B cell (primary cell): ENCODE measurements at regions not wholly inside any gene's neighbourhood (a gene's known extent, or its start where the extent isn't known, plus 50 kb on each side); places are given as distances from the start of the nearest gene placed in this dataset.

ENCODE experiments used
- EZH2 ChIP-seq: IDR thresholded peaks from 2 replicates; pipeline ENCODE4 v1.6.1; 2012; ENCODE audit warnings: borderline replicate concordance, low read depth, mild to moderate bottlenecking, moderate library complexity, low read length; ENCODE audit not compliant: insufficient read depth, poor library complexity, severe bottlenecking
- TF ChIP-seq, protein P1 (sequence below): fragments of 200-600 bp; IDR thresholded peaks from one replicate; pipeline ENCODE4 v1.8.0; 2022; ENCODE audit warnings: antibody characterized with exemption, mild to moderate bottlenecking

DNA sequence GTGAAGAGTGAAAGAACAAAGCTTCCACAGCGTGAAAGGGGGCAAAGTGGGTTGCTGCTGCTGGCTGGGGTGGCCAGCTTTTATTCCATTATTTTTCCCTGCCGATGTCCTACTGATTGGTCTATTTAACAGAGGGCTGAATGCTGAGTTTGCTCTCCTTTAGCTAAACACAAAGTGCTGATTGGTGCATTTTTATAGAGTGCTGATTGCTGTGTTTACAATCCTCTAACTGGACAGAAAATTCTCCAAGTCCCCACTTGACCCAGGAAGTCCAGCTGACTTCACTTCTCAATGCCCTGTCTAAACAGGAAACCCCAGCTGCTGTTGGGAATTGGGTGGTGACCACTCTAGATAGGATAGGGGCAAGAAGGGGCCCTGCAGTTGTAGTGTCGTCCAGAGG, 335.6 kb upstream of the RBMY1B start:
- TF ChIP-seq, protein P1, sequence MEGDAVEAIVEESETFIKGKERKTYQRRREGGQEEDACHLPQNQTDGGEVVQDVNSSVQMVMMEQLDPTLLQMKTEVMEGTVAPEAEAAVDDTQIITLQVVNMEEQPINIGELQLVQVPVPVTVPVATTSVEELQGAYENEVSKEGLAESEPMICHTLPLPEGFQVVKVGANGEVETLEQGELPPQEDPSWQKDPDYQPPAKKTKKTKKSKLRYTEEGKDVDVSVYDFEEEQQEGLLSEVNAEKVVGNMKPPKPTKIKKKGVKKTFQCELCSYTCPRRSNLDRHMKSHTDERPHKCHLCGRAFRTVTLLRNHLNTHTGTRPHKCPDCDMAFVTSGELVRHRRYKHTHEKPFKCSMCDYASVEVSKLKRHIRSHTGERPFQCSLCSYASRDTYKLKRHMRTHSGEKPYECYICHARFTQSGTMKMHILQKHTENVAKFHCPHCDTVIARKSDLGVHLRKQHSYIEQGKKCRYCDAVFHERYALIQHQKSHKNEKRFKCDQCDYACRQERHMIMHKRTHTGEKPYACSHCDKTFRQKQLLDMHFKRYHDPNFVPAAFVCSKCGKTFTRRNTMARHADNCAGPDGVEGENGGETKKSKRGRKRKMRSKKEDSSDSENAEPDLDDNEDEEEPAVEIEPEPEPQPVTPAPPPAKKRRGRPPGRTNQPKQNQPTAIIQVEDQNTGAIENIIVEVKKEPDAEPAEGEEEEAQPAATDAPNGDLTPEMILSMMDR: no peak
- no peak for TF ChIP-seq EZH2
